ENCODE measurements at regions not wholly inside any gene's neighbourhood (a gene's known extent, or its start where the extent isn't known, plus 50 kb on each side); places are given as distances from the start of the nearest gene placed in this dataset.
"Not testable (repeated sequence)": the region's sequence is repeated elsewhere in the genome, so short reads cannot be mapped to it uniquely, and the experiment has no call there.

- H3K9me3 ChIP-seq; POLR2A ChIA-PET; H3K4me2 ChIP-seq; CTCF ChIA-PET; H3K4me3 ChIP-seq; DNase-seq (ENCODE audit: low read depth in 1 of 2, low spot score in 1 of 2); FAIRE-seq; ATAC-seq: not testable (repeated sequence)
- WGBS (ENCODE audit: missing lambda C conversion rate) = 93% methylated on average over 11 of the region's 11 CpGs
- H3K4me1 ChIP-seq = peaks cover 23% of the 10 kb centered on the region
- H3K27ac ChIP-seq = 0 out of 6 replicates have a peak overlapping the region, but pooled peaks of 1 of the 2 experiments have one; percentile 24
Observed at GRCh38 chr1:243951207-243951606, 99.9 kb upstream of the ZBTB18 start.

GRCh38 chr1:243950166-243950565, 100.1 kb upstream of the AKT3 start:
- peak overlapping the region; percentile 50 to 72 for H3K27ac ChIP-seq
- no peaks in the 10 kb centered on the region for H3K9me3 ChIP-seq
- ATAC-seq (peak; percentile 77 to 81; a peak in 5 of 6 replicates), DNase-seq (ENCODE audit: low read depth in 1 of 2, low spot score in 1 of 2) (peak; percentile 26 to 54), FAIRE-seq (no peak)
- H3K4me2 ChIP-seq = peak overlapping the region; percentile 56
- ChIA-PET CTCF (no interaction called here), POLR2A (no interaction called here)
- TF ChIP-seq FOXS1 (CRISPR knock-in tag; IDR thresholded peaks at IDR 0.05) (no peak), E2F6 (IDR thresholded peaks at IDR 0.05; ENCODE audit: borderline replicate concordance, low read depth) (no peak), CHD4 (IDR thresholded peaks at IDR 0.05; ENCODE audit: borderline replicate concordance) (no peak), FOSL2 (IDR thresholded peaks at IDR 0.05) (no peak), FOSL2 (CRISPR knock-in tag; IDR thresholded peaks at IDR 0.05) (peak; percentile 46; the same call in 1 of the 2 replicates), NR3C1 (IDR thresholded peaks at IDR 0.05) (no peak), EHMT2 (IDR thresholded peaks at IDR 0.05; ENCODE audit: low read depth) (0 out of 2 replicates have a peak, but pooled peaks have one; percentile 3), CEBPB (IDR thresholded peaks at IDR 0.05) (peak; percentile 10 to 73; a peak in 3 of 4 replicates)
- no peak overlapping the region for H3K4me3 ChIP-seq
- peaks cover 27% of the 10 kb centered on the region for H3K4me1 ChIP-seq
- WGBS (ENCODE audit: missing lambda C conversion rate) = 12% methylated on average over 3 of the region's 3 CpGs

GRCh38 chr1:243946946-243947345, 96.9 kb upstream of the AKT3 start:
- ChIA-PET CTCF (interaction anchor here (1.2 to 2.0 kb wide), 3 partner anchors 10 to 327 kb away, joined by 3 to 6 read pairs (median 3); no protein-coding TSS in a partner anchor), POLR2A (no interaction called here)
- DNase-seq (ENCODE audit: low read depth in 1 of 2, low spot score in 1 of 2) (peak in 1 of 2 experiments; percentile 45), ATAC-seq (peak in 1 of 2 experiments; percentile 31; a peak in 3 of 6 replicates), FAIRE-seq (no peak)
- H3K4me3 ChIP-seq = no peak overlapping the region
- H3K4me1 ChIP-seq = peaks cover 49% of the 10 kb centered on the region
- H3K4me2 ChIP-seq = no peak overlapping the region
- TF ChIP-seq CTCF (IDR thresholded peaks at IDR 0.05) (peak; percentile 42; the same call in 2 of the 3 replicates), SMC3 (IDR thresholded peaks at IDR 0.05) (peak; percentile 42), RAD21 (conservative IDR thresholded peaks at IDR 0.05 in 1 of 2, IDR thresholded peaks at IDR 0.05 in 1 of 2) (peak; percentile 57 to 75), EP300 (IDR thresholded peaks at IDR 0.05) (no peak), NPAS2 (CRISPR knock-in tag; IDR thresholded peaks at IDR 0.05; ENCODE audit: borderline replicate concordance) (no peak), FOSB (CRISPR knock-in tag; IDR thresholded peaks at IDR 0.05) (no peak)
- H3K9me3 ChIP-seq = no peaks in the 10 kb centered on the region
- H3K27ac ChIP-seq = peak overlapping the region in 1 of 2 experiments; percentile 87; a peak in 1 of 6 replicates
- 81% methylated on average over 8 of the region's 8 CpGs for WGBS (ENCODE audit: missing lambda C conversion rate)

- WGBS (ENCODE audit: missing lambda C conversion rate) = 84% methylated on average over 7 of the region's 7 CpGs
- no peak for ATAC-seq
- Histone ChIP-seq H3K4me2 (no peak overlapping the region), H3K9me3 (no peaks in the 10 kb centered on the region), H3K4me1 (peaks cover 49% of the 10 kb centered on the region), H3K4me3 (no peak overlapping the region), H3K27ac (peak overlapping the region in 1 of 2 experiments; percentile 87; a peak in 3 of 6 replicates)
- POLR2A ChIA-PET = no interaction called here
- FAIRE-seq = no peak
- CTCF ChIA-PET = interaction anchor here (1.2 to 2.0 kb wide), 3 partner anchors 11 to 328 kb away, joined by 3 to 6 read pairs (median 3); no protein-coding TSS in a partner anchor
- DNase-seq (ENCODE audit: low read depth in 1 of 2, low spot score in 1 of 2) = no peak
- TF ChIP-seq REST (IDR thresholded peaks at IDR 0.05) = no peak
- TF ChIP-seq SMC3 (IDR thresholded peaks at IDR 0.05) = no peak
- TF ChIP-seq POLR2A (IDR thresholded peaks at IDR 0.05; ENCODE audit: low read length) = no peak
- TF ChIP-seq JUN (IDR thresholded peaks at IDR 0.05) = no peak
- no peak for TF ChIP-seq CHD4 (IDR thresholded peaks at IDR 0.05; ENCODE audit: borderline replicate concordance)
- no peak for TF ChIP-seq HOXB13 (CRISPR knock-in tag; IDR thresholded peaks at IDR 0.05; ENCODE audit: low read depth)
- no peak for TF ChIP-seq HES2 (IDR thresholded peaks at IDR 0.05)
- TF ChIP-seq EHMT2 (IDR thresholded peaks at IDR 0.05; ENCODE audit: low read depth) = no peak
- no peak for TF ChIP-seq BCL3 (IDR thresholded peaks at IDR 0.05)
- TF ChIP-seq TP53 (CRISPR knock-in tag; IDR thresholded peaks at IDR 0.05) = no peak
- no peak for TF ChIP-seq ZSCAN20 (CRISPR knock-in tag; IDR thresholded peaks at IDR 0.05)
- no peak for TF ChIP-seq NFE2L2 (conservative IDR thresholded peaks at IDR 0.05; ENCODE audit: low read length)
- TF ChIP-seq FOXS1 (CRISPR knock-in tag; IDR thresholded peaks at IDR 0.05) = no peak
- no peak for TF ChIP-seq KDM5A (IDR thresholded peaks at IDR 0.05)
Observed at GRCh38 chr1:243946253-243946652, 96.2 kb upstream of the AKT3 start.
